DMS153 treated with DMSO at 0.1 percent for 48 hours (cell line): ENCODE measurements at regions not wholly inside any gene's neighbourhood (a gene's known extent, or its start where the extent isn't known, plus 50 kb on each side); places are given as distances from the start of the nearest gene placed in this dataset.

ENCODE experiments used
- DNase-seq: peaks from one replicate; lab custom pipeline; 2025; ENCODE audit not compliant: unreplicated experiment; lab: John Stamatoyannopoulos, UW

DNA sequence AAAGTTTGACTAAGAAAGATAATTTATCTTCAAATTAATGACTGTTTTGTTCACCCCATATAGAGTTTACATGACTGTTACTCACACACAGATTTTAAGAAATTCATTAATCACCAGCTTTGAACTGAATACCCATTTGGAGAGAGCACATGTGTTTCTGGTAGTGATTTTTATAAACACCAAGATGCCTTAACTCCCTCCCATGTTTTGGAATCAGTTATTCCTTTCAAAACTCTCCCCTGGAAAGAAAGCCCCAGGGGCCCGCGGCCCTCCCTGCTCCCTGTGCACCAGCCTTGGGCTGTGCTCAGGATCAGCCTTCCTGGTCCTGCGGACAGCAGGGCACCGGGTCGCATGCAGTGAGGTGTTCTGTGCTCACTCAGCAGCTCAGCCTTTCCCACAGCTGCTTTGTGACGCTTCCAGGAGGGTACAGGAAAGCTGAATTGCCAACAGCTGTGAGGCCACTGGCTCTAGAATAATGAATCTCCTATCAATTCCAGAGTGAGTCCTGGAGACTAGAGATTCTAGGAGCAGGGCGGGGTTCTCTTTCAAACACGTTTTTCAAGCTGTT lies 483.2 kb downstream of the EFNB2 start:
- no peak for DNase-seq

GRCh38 chr13:106049171-106049570 lies 486.3 kb downstream of the EFNB2 start:
- no peak for DNase-seq

DNA sequence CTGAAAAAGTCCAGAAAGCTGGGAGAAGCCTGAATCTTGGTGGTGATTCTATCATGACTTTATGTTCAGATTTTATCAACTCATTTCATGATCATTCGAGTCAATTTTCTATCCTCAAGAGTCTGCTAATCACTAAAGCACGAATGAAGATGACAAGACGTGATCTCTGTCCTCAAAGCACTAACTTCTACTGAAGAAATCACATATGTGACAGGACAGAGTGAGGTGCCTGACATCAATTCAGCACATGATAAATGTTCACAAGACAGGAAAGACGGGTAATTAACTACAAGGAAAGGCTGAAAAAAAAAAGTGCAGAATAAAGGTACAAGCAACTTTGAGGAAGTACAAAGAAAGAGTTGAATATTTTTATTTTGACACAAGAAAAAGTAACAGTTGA lies 487.1 kb downstream of the EFNB2 start:
- no peak for DNase-seq

DNA sequence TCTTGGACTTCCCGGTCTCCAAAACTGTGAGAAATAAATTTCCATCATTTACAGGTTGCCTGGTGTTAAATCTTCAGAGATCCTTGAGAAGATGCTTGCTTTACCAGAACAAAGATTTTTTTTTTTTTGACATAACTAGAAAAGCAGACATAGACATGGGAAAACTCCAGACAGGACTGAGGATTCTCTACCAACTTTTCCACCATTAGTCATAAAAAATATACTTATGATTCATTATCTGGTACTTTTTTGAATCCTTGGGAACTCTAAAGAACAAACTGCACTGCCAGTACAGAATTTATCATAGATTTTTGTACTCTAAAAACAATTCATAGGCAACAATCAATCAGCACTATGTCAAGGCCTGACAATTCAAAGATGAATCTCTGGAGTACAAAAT lies 487.6 kb downstream of the EFNB2 start:
- no peak for DNase-seq

DNA sequence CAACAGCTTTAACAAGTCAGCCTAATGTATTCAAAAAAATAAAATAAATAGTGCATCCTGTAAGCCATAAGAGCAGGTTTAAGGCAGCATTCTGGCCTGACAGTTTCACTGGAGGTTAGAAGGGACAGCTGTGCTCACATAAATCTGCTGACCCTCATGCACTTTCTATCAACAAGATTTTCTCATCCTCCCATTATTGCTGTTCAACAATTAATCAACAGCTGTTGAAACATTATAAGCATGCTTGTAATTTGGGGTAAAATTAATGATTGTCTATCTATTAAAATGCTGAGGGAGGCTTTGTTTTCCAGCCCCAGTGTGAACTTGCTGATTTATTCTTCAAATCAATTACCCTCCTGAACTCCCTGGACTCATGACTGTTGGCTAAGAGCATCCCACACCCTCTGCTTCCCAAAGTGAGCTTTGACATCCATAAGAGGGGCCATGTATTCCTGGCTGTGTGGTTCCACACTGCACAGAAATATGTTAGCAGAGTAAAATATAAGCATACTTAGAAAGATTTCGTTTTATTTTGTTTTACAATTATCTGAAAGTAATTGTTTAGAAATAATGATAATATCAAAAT lies 492.4 kb downstream of the EFNB2 start:
- DNase-seq: no peak

DNA sequence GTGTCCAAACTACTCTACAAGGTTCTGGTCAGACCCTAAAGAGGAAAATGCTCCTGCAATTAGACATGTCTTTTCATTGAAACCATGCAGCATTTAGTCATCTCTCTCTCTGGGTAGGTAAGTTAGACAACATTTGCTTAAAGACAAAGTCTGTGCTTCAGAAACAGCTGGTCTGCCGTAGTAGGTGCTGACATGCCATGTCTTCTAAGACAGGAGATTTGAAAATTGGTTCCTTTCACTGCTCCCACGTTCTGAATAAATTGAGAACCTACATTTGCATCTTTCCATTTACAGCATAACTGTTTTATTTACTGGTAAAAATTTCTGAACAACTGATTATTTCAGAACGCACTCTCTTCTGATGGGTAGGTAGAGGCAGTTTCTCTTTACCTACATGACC lies 494.0 kb downstream of the EFNB2 start:
- no peak for DNase-seq

- no peak for DNase-seq
Measured at GRCh38 chr13:106038752-106039151, 496.7 kb downstream of the EFNB2 start.

GRCh38 chr13:106036870-106037269 lies 498.6 kb downstream of the EFNB2 start:
- DNase-seq: no peak

- DNase-seq: no peak
Measured at GRCh38 chr13:106034201-106034600, 501.3 kb downstream of the EFNB2 start.

DNA sequence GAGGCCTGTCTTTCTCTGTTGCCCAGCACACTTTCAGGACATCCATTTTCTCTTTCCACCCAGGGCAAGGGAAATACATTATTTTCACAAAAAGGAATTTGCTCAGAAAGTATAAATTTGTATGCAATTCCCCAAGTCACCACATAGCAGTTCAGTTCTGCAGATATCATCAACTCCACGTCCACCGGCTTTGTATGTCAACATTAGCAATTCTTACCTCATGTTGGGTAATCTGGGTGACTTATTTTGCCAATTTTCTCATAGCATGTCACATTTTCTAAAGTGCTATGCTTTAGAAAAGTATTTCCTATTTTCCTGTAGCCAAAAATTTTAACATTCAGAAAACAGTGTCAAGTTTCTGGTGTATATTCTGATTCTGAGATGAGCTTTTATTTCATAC lies 501.8 kb downstream of the EFNB2 start:
- DNase-seq: no peak

DNA sequence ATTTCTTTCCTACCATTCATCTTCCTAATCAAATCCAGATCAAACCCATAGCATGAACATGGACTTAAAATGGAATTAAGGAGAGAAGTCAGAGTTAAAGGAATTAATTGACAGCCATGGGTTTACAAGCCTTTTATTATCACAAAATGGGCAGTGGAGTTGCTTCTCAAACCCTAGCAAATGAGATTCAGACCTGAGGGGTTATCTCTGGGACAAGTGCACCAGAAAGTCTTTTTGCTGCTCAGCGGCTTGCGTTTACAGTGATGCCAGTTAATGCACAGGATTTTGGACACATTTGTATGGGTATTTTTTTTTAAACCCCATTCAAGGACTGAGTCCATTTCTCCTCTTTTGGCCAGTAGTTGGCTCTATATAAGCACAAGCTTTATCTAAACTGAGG lies 503.0 kb downstream of the EFNB2 start:
- no peak for DNase-seq

DNA sequence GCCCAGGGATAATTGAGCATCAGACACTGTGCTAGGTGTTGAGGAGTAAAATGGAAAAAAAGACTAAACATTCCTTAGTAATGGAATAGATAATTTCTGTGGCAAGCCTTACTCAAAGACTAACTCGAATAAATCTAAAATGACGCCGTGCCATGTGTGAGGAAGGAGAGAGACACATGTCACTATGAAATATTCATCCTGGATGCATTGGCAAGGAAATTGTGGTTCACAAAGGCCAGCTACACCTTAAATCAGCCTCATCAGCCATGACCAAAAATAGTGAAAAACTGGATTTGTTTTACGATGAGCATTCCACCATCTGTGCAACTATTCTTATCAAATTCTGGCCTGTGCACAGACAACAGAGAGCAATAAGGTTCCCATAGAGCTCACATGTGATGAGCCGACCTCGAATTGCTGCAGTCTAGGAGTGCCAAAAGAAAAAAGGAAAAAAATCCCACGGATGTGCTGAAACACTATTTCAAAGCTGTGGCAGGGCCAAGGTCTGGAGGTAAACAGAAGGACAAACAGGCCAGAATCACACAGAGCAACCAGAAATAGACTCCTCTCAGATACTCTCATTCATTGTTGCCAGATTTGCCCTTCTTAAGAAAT lies 505.7 kb downstream of the EFNB2 start:
- no peak for DNase-seq

GRCh38 chr13:106028911-106029310 lies 506.6 kb downstream of the EFNB2 start:
- DNase-seq: no peak

DNA sequence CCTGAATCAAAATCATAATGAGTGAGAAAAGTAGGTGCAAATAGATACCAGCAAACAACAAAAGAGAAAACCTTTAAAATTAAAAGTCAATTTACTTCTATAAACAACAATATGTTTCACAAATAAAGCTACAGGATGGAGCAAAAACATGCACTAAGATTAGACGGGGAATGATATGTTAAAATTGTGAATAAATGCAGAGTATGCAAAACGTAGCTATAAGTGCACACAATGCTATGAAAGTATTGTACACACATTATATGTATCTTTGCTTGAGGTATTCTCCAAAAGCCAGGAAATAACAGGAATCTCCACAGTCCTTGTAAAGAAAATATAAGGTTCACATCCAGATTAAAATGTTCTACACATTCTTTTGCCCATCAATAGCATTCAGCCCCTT lies 523.9 kb downstream of the EFNB2 start:
- DNase-seq: no peak

DNA sequence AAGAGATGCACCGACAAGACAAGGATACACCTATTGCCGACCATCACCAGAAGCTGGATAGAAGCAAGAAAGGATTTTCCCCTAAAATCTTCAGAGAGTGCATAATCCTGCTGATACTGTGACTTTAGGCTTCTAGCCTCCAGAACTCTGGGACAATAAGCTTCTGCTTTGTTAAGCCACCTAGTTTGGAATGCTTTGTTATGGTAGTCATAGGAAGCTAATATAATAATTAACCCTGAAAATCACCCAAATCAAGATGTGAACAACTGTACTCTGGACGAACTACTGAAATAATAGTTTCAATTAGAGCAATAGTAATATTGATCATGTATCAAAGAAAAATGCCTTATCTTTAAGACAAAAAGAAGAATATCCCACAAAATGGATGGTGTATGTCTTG lies 524.6 kb downstream of the EFNB2 start:
- DNase-seq: no peak

GRCh38 chr13:106008540-106008939 lies 526.9 kb downstream of the EFNB2 start:
- DNase-seq: no peak

DNA sequence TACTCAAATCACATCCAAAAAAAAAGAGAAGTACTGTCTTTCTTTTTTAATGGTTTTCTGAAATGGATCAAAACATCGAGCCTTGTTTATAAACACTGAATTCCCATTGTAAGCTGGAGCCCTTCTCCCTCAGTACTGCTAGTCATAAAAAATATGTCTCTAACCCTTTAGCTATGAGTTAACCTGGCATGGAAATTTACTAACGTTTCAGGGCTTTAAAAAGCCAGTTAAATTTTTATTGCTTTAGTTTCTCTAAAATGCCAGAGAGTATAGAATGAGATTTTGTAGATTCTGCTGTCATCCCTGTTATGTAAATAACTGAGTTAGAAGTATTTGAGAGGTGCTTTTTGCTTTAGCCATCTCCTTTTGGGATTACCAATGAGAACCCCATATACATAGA lies 528.3 kb downstream of the EFNB2 start:
- DNase-seq: no peak

DNA sequence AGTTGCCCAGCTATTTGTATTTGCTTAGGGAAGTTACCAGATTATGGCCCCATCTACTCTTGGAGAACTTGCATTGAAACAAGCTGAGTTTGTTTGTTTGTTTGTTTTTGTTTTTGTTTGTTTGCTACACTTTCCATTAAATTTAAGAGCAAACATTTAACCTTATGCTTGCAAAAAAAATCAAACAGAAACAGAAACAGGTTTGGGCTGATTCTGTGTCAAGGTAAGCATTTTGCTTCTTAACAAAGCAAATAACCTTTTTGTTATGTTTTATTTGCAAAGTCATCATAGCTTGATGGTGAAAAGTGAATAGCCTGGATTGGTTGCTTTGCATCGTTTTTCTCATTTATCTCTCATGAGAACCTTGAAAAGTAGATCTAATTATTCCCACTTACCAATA lies 531.8 kb downstream of the EFNB2 start:
- no peak for DNase-seq

- no peak for DNase-seq
Measured at GRCh38 chr13:106001443-106001842, 534.0 kb downstream of the EFNB2 start.

- DNase-seq: no peak
Measured at GRCh38 chr13:105997581-105998550, 537.6 kb downstream of the EFNB2 start.

GRCh38 chr13:105996391-105997025 lies 539.0 kb downstream of the EFNB2 start:
- DNase-seq: no peak
